ENCODE measurements at regions not wholly inside any gene's neighbourhood (a gene's known extent, or its start where the extent isn't known, plus 50 kb on each side); places are given as distances from the start of the nearest gene placed in this dataset.
"Not testable (repeated sequence)": the region's sequence is repeated elsewhere in the genome, so short reads cannot be mapped to it uniquely, and the experiment has no call there.

GRCh38 chr5:124796495-124796894 is 50.1 kb upstream of the ZNF608 start:
- DNase-seq: no peak

GRCh38 chr5:124797665-124798087 is 51.2 kb upstream of the ZNF608 start:
- DNase-seq: no peak

- DNase-seq: no peak
Measured at GRCh38 chr5:124798890-124799289, 52.5 kb upstream of the ZNF608 start.

GRCh38 chr5:124801551-124801950 is 55.1 kb upstream of the ZNF608 start:
- DNase-seq: no peak

GRCh38 chr5:124803617-124804323 is 57.3 kb upstream of the ZNF608 start:
- DNase-seq: no peak

GRCh38 chr5:124806026-124806372 is 59.6 kb upstream of the ZNF608 start:
- no peak for DNase-seq

GRCh38 chr5:124806373-124807077 is 60.1 kb upstream of the ZNF608 start:
- DNase-seq: no peak

- no peak for DNase-seq
Measured at GRCh38 chr5:124808842-124809268, 62.4 kb upstream of the ZNF608 start.

GRCh38 chr5:124810396-124811006 is 64.1 kb upstream of the ZNF608 start:
- no peak for DNase-seq

GRCh38 chr5:124812771-124813358 is 66.4 kb upstream of the ZNF608 start:
- no peak for DNase-seq

- DNase-seq: no peak
Measured at GRCh38 chr5:124816381-124816780, 69.9 kb upstream of the ZNF608 start.

- no peak for DNase-seq
Measured at GRCh38 chr5:124819201-124819600, 72.8 kb upstream of the ZNF608 start.

GRCh38 chr5:124822647-124823046 is 76.2 kb upstream of the ZNF608 start:
- no peak for DNase-seq

- DNase-seq: no peak
Measured at GRCh38 chr5:124823380-124823779, 76.9 kb upstream of the ZNF608 start.

GRCh38 chr5:124824637-124825158 is 78.3 kb upstream of the ZNF608 start:
- no peak for DNase-seq

- no peak for DNase-seq
Measured at GRCh38 chr5:124825250-124825982, 79.0 kb upstream of the ZNF608 start.

- no peak for DNase-seq
Measured at GRCh38 chr5:124825983-124826337, 79.5 kb upstream of the ZNF608 start.

- DNase-seq: no peak
Measured at GRCh38 chr5:124828731-124829234, 82.3 kb upstream of the ZNF608 start.

- no peak for DNase-seq
Measured at GRCh38 chr5:124831687-124832240, 85.3 kb upstream of the ZNF608 start.

- no peak for DNase-seq
Measured at GRCh38 chr5:124832510-124832909, 86.1 kb upstream of the ZNF608 start.

GRCh38 chr5:124836314-124836713 is 89.9 kb upstream of the ZNF608 start:
- not testable (repeated sequence) for DNase-seq

- DNase-seq: no peak
Measured at GRCh38 chr5:124839371-124839998, 93.0 kb upstream of the ZNF608 start.

Data from central memory CD4-positive, alpha-beta T cell (primary cell).